Activated CD4-positive, alpha-beta T cell treated with anti-CD3 and anti-CD28 coated beads, Interleukin-10, Interleukin-2, amounts not matched to agents 100 ng/mL and 50 ng/mL, durations not matched to agents 16 hours and 8 hours (primary cell): ENCODE measurements at regions not wholly inside any gene's neighbourhood (a gene's known extent, or its start where the extent isn't known, plus 50 kb on each side); places are given as distances from the start of the nearest gene placed in this dataset.
A peak's percentile ranks its signal among the peaks of the same experiment; 100 is the strongest.
"Not testable (repeated sequence)": the region's sequence is repeated elsewhere in the genome, so short reads cannot be mapped to it uniquely, and the experiment has no call there.

Experiments
- DNase-seq: peaks from one replicate; pipeline ENCODE4 v3.0.0-alpha.2; 2020

DNA sequence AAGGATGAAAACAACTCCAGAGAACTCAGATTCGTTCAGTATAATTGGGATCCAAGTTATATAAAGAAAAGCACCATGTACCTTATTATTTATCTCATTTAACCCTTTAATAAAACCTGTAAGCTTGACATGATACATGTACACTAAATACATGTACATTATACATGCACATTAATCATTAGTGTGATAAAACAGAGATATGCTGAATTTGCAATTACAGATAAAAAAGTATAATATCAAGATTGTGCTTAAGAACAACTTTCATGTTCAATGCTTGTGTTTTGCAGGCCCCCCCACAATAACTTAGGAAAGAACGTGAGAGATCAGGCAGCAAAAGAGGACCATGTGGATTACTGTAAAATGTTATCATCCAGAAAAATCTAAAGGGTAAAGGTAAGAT, 385.4 kb upstream of the GYPC start:
- no peak for DNase-seq

DNA sequence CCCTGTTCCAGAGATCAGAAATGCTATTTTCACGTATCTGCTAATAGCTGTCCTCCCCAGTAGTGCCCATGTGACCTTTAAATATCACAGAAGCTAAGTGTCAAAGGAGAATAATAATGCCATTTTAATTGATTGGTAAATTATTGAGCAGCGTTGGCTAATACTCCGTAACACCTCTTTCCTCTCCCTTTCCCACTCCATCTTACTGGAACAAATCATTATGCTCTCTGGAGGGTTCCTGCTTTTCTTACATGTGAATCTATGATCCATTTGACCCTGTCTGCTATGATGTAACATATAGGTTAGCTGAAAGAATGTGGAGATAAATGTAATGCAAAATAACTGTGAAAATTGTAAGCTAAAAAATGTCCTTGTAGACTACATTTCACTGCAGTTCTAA, 383.6 kb upstream of the GYPC start:
- no peak for DNase-seq

DNA sequence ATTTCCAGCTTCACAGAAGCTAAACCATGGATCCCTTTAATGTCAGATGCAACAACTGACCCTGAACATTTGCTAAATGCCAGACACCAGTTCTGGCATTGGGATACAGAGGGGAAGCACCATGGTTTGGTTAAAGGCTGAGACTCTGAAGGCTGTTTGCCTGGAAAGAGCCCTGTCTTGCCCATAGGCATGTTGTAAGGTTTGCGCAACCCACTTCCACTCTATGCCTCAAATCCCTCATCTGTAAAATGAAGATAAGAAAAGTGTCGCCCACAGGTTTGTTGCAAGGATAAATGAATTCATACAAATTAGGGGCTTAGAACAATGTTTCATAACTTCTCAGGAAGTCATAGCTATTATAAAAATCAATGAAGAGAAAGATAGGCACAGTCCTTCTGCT, 380.9 kb upstream of the GYPC start:
- no peak for DNase-seq

DNA sequence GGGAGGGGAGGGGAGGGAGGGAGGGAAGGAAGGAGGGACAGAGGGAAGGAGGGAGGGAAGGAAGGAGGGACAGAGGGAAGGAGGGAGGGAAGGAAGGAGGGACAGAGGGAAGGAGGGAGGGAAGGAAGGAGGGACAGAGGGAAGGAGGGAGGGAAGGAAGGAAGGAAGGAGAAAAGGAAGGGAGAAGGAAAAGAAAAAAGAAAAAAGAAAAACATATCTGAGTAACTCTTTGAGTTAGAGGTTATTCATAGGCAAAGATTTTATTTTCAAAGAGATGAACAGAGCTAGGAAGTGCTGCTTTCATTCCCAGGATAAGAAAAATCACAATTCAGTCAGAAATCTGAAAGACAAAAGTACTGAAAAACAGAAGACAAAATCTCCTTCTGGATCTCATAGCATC, 379.7 kb upstream of the GYPC start:
- DNase-seq = not testable (repeated sequence)

DNA sequence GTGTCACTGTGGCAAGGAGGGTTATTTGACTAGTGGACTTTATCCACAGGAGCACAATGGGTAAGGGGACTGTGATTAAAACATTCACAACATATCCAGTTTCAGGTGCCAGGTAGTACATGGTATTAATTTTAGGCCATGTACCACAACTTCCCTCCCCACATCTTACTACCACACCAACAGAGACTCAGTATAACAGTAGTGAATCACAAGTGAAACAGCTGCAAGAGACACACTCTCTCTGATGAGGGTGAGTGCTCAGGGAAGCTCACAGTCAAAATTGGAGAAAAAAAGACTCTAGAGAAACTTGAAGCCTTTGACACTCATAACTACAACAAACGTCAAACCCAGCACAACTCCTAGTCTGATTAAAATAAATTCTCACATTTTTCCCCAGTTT, 367.6 kb upstream of the GYPC start:
- DNase-seq = no peak

DNA sequence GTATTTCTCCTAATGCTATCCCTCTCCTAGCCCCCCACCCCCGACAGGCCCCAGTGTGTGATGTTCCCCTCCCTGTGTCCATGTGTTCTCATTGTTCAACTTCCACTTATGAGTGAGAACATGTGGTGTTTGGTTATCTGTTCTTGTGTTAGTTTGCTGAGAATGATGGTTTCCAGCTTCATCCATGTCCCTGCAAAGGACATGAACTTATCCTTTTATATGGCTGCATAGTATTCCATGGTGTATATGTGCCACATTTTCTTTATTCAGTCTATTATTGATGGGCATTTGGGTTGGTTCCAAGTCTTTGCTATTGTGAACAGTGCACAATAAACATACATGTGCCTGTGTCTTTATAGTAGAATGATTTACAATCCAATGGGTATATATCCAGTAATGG, 362.0 kb upstream of the GYPC start:
- not testable (repeated sequence) for DNase-seq

DNA sequence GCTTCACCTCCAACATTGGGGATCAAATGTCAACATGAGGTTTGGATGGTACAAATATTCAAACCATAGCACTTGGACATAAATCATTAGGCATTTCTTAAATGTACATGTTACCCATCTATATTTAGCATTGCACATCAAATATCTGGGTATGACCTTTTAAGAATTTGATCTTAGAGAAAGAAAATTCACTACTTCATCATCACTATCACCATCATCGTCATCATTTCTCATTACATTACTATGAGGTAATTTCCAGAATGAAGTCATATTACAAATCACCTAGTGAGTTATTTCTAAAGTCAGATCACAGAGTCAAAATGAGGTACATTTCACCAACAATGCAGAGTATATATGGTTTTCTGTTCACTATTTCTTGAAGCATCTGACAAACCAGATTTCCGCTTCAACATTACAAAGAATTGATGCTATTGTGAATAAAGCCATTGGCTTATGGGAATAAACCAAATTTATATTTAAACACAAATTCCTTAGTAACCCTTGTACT, 356.4 kb upstream of the GYPC start:
- peak; percentile 1 for DNase-seq

DNA sequence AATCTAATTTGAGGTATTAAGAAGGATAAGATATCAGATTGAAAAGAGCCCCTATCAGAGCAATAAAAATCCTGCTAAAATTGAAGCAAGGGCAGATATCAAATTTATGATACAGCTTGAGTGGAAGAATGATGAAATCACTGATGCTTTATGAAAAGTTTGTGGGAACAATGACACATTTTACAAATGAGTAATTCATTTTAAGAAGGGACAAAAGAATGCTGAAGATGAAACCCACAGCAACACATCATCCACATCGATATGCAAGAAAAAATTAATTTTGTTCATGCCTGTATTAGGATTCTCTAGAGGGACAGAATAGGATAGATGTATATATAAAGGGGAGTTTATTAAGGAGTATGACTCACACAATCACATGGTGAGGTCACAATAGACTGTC, 355.6 kb upstream of the GYPC start:
- DNase-seq = no peak

DNA sequence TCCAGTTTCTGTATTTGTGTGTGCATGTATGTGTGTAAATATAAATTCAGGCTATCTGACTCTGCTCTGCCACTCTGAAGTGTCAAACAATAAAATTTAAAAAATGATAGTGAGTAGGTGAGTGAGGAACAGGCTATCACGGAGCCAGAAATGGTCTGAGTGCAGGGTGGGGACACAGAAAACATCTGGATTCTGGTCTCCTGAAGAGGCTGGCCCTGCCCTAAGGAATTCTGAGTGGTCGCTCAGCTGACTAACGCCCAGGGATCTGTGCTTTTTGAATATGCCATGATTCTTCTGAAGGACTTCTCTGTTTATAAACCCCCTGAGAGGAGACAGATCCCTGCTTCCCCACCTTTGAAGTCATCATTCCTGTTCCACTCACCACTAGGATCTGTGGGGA, 353.9 kb upstream of the GYPC start:
- no peak for DNase-seq

DNA sequence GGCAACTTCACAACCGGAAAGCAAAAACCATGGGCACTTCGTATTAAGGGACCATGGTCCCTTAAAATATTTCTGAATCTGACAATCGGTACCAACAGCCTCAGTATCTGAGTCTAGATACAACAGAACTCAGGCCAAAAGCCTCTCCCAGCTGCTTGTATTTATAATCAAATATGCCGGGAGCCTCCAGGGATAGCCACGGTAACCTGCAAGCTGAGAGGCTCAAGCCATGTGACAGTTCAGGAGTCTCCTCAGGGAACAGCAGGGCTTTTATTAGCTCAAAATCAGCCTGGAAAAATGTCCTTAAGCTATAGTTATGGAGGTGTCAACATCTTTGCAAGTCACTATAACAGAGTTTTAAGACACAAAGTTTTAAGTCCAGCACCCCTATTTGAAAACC, 352.8 kb upstream of the GYPC start:
- no peak for DNase-seq

DNA sequence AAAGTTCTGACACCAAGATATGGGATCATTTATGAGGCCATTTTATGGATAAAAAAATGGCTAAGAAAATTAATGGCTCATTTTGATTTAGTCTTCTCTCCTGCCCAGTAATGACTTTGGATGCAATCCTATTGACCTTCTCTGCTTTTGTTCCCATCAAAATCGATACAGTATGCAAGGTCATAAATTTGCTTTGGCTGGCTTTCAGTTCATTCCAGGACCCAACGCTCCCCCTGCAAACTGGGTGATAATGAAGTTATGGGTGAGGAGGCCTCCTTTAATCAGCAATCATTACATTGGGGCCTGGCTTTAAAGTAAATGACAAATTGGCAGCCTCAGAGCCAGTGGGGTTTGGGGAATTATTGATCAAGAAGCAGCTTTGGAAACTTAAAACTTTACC, 351.8 kb upstream of the GYPC start:
- DNase-seq = no peak

DNA sequence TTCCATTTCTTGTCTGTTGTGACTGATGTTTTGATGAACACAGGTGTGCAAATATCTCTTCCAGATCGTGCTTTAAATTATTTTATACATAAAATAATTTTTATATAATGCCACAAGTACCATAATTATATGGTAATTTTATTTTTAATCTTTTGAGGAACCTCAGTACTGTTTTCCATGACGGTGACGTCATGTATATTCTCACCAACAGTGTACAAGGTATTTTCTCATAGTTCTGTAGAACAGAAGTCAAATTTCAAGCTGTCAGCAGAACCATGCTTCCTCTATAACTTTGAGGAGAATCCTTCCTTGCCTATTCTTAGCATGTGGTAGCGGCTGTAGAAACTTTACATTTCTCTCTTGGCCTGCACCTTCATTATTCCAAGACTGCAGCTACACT, 349.4 kb upstream of the GYPC start:
- DNase-seq = no peak

DNA sequence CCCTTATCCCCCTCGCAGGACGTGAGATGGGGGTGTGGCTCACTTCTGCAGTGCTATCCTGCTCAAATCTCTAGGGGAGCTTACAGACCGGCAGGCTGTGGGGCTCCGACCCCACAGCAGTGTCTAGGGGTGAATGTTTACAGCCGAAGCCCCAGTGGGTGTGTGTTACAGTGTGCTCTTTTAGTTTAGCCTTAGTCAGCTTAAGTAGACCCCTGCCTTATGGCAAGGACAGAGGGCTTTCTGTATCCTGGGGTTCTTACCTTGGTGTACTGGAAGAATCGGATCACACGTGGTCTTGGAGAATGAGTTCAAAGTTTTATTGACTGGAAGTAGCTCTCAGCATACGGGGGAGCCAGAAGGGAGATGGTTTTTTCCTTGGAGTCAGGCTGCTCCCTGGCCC, 348.2 kb upstream of the GYPC start:
- DNase-seq = no peak

DNA sequence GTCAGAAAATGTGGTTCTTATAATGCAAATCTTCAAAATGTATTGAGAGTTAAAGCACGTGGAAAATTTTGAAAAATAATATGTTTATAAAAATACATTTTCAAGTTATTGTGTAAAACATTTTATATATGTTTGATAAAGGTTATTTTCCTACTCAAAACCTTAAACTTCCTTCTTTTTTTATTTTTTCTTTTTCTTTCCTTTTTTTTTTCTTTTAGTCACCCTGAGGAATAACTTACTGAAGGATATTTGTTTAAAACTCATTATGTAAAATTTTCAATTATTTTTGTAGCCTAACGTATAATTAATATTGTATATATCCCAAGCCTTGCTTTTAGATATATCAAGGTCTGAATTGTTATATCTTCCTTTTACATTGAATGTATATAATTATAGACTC, 346.8 kb upstream of the GYPC start:
- no peak for DNase-seq

DNA sequence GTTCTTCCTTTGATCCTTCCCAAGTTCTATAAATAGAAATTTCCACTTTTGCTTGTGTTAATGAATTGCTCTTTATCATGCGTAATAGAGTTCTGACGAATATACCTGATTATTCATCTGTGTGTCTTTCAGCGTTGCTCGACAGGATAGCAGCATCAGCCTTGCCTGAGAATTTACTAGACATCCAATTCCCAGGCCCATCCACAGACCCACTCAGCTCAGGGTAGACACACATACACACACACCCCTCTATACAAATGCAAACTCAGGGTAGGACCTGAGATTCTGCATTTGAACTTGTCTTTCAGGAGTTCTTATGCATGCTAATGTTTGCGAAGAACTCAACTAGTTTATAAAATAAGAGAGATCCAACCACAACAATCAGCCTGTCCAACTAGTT, 343.4 kb upstream of the GYPC start:
- DNase-seq = no peak

DNA sequence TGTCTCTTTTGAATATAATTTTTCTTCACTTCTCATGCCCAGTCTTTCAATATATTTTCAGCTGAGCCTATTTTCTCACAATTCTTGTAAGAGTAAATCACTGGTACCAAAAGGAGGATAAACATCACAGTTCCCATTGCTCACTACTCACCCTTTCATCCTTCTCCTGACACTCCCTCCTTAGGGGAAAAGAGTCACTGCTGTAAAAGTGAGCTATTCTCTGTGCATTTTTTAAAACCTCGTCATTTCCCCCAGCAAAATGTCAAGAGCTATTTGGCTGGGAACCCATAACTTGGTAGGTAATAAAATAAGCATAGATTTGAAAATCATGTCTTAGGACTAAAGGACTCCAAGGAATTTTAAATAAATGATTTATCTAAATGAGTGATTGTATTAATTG, 340.1 kb upstream of the GYPC start:
- DNase-seq = no peak

DNA sequence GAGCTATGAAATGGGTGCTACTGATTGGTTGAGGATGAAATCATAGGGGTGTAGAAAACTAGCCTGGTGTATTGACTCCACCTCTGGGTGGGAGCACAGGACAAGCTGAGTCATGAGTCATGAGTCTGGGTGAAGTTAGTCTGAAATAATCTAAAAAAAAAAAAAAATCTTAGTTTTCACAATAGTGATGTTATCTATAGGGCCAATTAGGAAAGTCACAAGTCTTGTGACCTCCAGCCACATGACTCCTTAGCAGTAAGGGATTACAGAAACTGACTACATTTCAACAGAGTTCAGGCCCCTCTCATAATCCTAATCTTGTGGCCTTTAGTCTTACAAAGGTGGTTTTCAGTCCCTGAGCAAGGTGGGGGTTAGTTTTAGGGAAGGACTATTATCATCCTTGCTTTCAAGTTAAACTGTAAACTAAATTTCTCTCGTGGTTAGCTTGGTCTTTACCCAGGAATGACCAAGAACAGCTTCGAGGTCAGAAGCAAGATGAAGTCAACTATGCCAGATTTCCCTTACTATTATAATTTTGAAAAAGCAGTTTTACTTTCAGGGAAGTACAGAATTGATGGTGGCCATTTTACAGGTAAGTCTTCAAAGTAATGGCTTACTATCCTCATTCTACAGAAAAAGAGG, 338.0 kb upstream of the GYPC start:
- DNase-seq = no peak

DNA sequence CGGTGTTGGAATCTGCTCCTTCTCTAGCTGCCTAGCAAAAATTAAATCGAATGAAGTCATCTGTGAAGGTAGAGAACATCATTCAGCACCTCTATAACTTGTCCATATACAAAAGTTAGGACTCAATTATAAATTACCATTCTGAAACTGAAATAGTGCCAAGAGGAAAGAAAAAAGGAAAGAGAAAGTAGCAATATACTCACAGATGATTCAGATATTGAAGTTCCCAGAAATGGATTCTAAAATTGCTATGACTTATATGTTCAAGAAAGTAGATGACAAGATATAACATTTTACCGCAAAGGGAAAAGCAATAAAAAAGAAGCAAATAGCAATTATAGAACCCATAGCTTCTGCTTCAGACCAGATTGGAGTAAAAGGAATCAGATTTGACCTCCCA, 333.6 kb upstream of the GYPC start:
- DNase-seq = no peak

DNA sequence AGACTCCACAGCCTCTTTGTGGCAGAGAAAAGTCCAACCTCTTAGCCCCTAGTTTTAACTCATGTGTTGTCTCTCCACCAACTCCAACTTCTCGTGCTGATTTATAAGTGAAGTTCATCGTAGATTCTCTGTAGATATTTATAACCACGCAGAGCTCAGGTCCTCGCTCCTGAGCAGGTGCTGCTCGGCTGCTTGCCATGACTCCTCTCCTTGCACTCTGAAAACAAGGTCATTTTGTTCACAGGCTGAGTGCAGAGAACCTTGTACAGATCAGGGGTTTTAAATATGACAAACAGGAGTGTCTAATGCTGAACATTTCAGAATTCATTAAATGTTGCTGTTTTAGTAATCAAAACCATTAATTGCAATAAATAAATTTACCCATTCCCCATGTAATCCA, 330.8 kb upstream of the GYPC start:
- DNase-seq = no peak

DNA sequence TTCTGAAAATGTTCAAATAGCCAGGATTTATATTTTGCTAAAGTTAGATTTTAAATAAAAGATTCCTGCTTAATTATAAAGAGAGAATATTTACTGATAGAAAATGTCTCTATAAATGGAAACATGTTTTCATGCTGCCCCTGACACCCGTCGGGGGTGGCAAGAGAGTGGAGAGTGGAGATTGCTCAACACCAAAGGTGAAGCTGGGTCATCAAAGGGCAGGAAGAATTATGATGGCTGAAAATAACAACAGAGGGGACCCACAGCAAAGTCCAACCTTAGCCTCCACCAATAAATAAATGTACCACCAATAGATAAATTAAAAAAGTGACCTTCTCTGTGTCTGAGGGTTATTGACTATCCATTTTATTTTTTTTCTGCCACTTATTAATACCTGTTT, 326.8 kb upstream of the GYPC start:
- no peak for DNase-seq

DNA sequence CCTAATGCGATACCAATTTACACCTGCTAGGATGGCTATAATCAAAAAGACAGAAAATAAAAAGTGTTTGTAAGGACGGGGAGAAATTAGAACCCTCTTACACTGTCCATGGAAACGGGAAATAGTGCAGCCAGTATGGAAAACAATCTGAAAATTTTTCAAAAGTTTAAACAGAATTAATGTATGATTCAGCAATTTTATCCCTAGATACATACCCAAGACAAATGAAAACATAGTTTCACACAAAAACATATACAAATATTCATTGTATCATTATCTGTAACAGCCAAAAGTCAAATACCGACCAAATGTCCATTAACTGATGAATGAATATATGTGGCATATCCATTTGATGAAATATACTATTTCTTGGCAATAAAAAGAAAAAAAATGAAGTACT, 313.5 kb upstream of the GYPC start:
- no peak for DNase-seq

DNA sequence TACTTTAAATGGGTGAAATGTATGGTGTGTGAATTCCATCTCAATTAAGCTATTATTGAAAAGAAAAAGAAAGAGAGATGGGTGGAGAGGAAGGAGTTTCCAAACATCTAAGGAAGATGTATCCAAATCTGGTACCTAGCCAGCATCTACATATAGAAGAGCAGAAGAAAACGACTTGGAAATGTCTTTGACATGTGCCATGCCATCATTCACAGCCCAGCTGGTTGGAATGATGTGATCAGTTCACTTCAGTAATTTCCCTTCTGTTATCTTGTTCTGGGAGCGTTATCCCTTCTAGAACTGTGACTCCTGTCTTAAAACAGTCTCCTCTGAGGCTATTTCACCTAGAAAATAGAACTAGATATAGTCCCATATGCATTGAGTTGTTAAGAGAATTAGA, 312.8 kb upstream of the GYPC start:
- DNase-seq = no peak

DNA sequence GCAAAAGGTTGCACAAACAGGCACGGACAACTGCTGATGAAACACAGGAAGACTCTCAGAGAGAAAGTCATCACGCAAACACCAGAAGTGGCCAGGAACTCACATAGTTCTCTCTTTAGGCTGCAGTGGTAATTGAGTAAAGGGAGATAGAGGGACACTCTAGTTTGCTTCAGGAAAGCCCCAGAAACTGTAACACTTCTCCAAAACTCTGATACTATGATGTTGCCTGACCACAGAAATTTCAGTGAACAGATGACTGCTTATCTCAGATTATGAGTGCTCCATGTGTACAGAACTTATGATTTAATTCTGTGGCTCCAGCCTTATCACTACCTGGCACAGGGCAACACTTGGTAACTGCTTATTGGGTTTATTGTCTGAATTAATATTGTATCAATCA, 311.5 kb upstream of the GYPC start:
- DNase-seq = no peak

DNA sequence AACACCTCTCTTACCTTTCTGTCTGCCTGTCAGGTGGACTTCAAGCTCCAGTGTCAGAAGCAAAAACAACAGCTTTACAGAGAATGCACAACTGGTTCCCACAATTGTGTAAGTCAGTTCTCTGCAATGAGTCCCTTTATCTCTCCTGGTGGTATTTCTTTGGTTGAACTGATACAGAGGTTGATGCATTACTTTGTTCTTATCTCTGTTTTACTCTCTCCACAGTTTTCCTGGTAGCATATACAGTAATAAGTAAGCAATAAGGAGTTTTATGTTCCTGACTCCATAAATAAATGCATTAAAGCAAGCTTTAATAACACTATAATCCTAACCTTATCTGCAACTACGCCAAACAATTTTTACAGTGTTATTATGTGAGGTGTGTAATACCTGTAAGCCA, 310.3 kb upstream of the GYPC start:
- DNase-seq = no peak

DNA sequence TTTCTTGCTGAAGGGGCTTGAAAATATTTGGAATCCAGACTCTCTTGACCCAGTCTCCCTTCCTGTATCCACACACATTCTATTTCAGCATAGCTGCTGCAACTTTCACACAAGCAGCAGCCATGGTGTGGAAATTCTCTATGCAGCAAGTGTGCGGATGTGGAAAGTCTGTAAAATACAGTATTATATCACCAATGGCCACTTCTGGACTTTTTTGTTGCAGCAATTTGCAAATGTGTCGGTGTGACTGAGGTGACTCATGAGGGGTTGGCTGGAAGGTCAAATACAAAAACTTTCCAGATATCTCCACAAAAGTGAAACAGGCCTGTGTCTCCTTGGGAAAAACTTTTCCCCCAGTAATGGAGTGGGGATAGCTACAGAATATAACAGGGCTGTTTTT, 299.3 kb upstream of the GYPC start:
- DNase-seq = no peak

DNA sequence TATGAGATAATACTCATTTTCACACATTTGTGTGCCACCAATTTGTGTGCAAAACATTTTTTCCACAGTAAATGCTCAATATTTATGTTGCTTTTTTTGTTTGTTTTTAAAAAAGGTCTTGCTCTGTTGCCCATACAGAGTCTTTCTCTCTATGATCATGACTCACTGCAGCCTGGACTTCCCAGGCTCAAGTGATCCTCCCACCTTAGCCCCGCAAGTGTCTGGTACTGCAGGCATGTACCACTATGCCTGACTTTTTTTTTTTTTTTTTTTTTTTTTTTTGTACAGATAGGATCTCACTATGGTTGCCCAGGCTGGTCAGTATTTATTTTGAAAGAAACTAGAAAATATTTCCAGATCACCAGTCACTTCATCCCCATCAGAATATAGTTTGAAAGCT, 297.8 kb upstream of the GYPC start:
- DNase-seq = no peak
